ENCODE measurements at regions not wholly inside any gene's neighbourhood (a gene's known extent, or its start where the extent isn't known, plus 50 kb on each side); places are given as distances from the start of the nearest gene placed in this dataset.

GRCh38 chr18:78801011-78801410 lies 178.6 kb upstream of the SALL3 start:
- H3K27ac ChIP-seq = no peak overlapping the region
- no peaks in the 10 kb centered on the region for H3K4me1 ChIP-seq
- no peaks in the 10 kb centered on the region for H3K36me3 ChIP-seq
- H3K9me3 ChIP-seq = no peaks in the 10 kb centered on the region
- TF ChIP-seq POLR2A (IDR thresholded peaks at IDR 0.05) = no peak
- no peak for TF ChIP-seq CTCF (IDR thresholded peaks at IDR 0.05)
- H3K27me3 ChIP-seq = no peaks in the 10 kb centered on the region
- H3K4me3 ChIP-seq = no peak overlapping the region
- DNase-seq = no peak

- H3K4me3 ChIP-seq = no peak overlapping the region
- no peaks in the 10 kb centered on the region for H3K4me1 ChIP-seq
- no peaks in the 10 kb centered on the region for H3K9me3 ChIP-seq
- no peak for DNase-seq
- TF ChIP-seq CTCF (IDR thresholded peaks at IDR 0.05) (no peak), POLR2A (IDR thresholded peaks at IDR 0.05) (no peak)
- no peaks in the 10 kb centered on the region for H3K36me3 ChIP-seq
- H3K27me3 ChIP-seq = no peaks in the 10 kb centered on the region
- H3K27ac ChIP-seq = no peak overlapping the region
Measured at GRCh38 chr18:78803104-78803503, 176.5 kb upstream of the SALL3 start.

GRCh38 chr18:78804206-78805030 lies 175.2 kb upstream of the SALL3 start:
- no peak overlapping the region for H3K27ac ChIP-seq
- TF ChIP-seq CTCF (IDR thresholded peaks at IDR 0.05) (no peak), POLR2A (IDR thresholded peaks at IDR 0.05) (no peak)
- no peaks in the 10 kb centered on the region for H3K27me3 ChIP-seq
- H3K4me1 ChIP-seq = no peaks in the 10 kb centered on the region
- no peak overlapping the region for H3K4me3 ChIP-seq
- H3K9me3 ChIP-seq = no peaks in the 10 kb centered on the region
- no peaks in the 10 kb centered on the region for H3K36me3 ChIP-seq
- DNase-seq = no peak

GRCh38 chr18:78805840-78806239 lies 173.8 kb upstream of the SALL3 start:
- H3K4me1 ChIP-seq = no peaks in the 10 kb centered on the region
- no peaks in the 10 kb centered on the region for H3K9me3 ChIP-seq
- no peak overlapping the region for H3K27ac ChIP-seq
- TF ChIP-seq POLR2A (IDR thresholded peaks at IDR 0.05) = no peak
- TF ChIP-seq CTCF (IDR thresholded peaks at IDR 0.05) = no peak
- DNase-seq = no peak
- no peaks in the 10 kb centered on the region for H3K36me3 ChIP-seq
- H3K27me3 ChIP-seq = no peaks in the 10 kb centered on the region
- no peak overlapping the region for H3K4me3 ChIP-seq

GRCh38 chr18:78807668-78808067 lies 171.9 kb upstream of the SALL3 start:
- H3K27ac ChIP-seq = no peak overlapping the region
- TF ChIP-seq CTCF (IDR thresholded peaks at IDR 0.05) = no peak
- TF ChIP-seq POLR2A (IDR thresholded peaks at IDR 0.05) = no peak

More at GRCh38 chr18:78807668-78808067, 171.9 kb upstream of the SALL3 start:
- H3K9me3 ChIP-seq = no peaks in the 10 kb centered on the region
- no peaks in the 10 kb centered on the region for H3K36me3 ChIP-seq
- H3K4me3 ChIP-seq = no peak overlapping the region
- DNase-seq = no peak
- no peaks in the 10 kb centered on the region for H3K27me3 ChIP-seq
- no peaks in the 10 kb centered on the region for H3K4me1 ChIP-seq
